ENCODE measurements at regions not wholly inside any gene's neighbourhood (a gene's known extent, or its start where the extent isn't known, plus 50 kb on each side); places are given as distances from the start of the nearest gene placed in this dataset.

DNA sequence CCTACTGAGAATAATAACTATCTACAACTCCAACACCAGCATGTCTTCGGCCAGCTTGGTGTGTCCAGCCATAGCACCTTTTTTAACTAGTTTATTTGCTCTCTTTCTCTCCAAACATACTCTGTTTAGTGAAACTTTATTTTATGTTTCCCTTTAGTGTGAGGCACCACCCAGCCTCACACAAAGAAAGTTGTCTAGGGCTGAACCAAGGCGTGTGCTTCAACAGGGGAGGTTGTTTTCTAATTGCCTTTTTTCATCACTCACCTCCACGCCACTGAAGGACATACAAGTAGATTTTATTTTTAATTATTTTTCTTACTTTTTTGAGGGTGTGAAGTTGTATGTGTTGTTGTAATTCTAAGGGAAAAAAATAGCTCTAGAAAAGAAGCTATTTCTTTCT, 125.6 kb upstream of the MARCKS start:
- TF ChIP-seq NR2F2 (IDR thresholded peaks at IDR 0.05) (no peak), CTCF (IDR thresholded peaks at IDR 0.05; ENCODE audit: low read depth, low read length, missing input control) (no peak), EGR1 (IDR thresholded peaks at IDR 0.05; ENCODE audit: low read depth in 2 of 2) (no peak)
